ENCODE measurements at regions not wholly inside any gene's neighbourhood (a gene's known extent, or its start where the extent isn't known, plus 50 kb on each side); places are given as distances from the start of the nearest gene placed in this dataset.

DNA sequence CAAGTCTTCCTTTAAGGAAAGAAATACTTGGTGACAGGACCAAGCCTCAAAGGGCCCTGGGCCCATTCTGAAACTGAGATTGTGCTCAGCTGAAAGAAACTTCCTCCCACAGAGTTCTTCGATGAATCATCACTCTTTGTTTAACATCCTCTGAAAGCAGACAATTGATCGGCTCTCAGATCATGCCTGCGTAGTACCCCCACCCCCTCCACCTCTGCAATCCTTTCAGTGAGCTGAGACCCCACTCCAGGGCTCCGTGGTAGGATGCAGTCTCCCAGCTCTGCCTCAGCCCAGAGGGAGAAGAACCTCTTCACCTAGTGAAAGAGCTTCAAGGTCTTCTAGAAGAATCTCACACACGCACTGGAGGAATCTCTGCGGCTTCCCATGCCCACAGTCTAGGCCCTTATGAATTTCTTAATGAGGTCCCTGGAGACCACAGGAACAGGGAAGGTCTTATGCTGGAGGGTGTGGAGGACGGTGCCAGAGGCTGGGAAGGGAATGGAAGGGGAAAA lies 104.9 kb upstream of the SOD1 start:
- peak; percentile 26 to 48 for DNase-seq (ENCODE audit: low read depth in 2 of 2)
- no peak overlapping the region for H3K4me3 ChIP-seq (replicated peaks in 1 of 2; ENCODE audit: low read depth in 2 of 2, low read length in 2 of 2)
- TF ChIP-seq, protein P1, sequence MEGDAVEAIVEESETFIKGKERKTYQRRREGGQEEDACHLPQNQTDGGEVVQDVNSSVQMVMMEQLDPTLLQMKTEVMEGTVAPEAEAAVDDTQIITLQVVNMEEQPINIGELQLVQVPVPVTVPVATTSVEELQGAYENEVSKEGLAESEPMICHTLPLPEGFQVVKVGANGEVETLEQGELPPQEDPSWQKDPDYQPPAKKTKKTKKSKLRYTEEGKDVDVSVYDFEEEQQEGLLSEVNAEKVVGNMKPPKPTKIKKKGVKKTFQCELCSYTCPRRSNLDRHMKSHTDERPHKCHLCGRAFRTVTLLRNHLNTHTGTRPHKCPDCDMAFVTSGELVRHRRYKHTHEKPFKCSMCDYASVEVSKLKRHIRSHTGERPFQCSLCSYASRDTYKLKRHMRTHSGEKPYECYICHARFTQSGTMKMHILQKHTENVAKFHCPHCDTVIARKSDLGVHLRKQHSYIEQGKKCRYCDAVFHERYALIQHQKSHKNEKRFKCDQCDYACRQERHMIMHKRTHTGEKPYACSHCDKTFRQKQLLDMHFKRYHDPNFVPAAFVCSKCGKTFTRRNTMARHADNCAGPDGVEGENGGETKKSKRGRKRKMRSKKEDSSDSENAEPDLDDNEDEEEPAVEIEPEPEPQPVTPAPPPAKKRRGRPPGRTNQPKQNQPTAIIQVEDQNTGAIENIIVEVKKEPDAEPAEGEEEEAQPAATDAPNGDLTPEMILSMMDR (IDR thresholded peaks at IDR 0.05; ENCODE audit: low read depth, low read length): no peak

DNA sequence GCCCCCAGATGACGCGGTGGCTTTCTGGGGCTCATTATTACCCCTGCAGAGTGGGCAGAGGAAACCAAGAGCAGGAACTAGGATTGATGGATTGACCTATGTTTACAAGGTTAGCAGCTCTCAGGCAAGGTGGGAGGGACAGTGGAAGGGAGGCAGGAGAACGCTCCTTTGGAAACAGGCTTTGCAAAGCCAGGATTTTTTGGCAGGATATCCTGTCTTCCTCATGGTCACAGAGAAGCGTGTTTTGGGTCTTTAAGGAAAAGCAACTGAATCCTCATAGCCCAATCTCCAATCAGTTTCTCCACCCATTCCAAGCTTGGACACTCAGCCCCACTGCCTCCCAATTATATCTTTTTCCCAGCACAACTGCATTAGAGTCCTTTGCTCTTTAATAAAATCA lies 105.6 kb upstream of the SOD1 start:
- DNase-seq (ENCODE audit: low read depth in 2 of 2): no peak
- H3K4me3 ChIP-seq (replicated peaks in 1 of 2; ENCODE audit: low read depth in 2 of 2, low read length in 2 of 2): no peak overlapping the region
- TF ChIP-seq, protein P1 (IDR thresholded peaks at IDR 0.05; ENCODE audit: low read depth, low read length): no peak

DNA sequence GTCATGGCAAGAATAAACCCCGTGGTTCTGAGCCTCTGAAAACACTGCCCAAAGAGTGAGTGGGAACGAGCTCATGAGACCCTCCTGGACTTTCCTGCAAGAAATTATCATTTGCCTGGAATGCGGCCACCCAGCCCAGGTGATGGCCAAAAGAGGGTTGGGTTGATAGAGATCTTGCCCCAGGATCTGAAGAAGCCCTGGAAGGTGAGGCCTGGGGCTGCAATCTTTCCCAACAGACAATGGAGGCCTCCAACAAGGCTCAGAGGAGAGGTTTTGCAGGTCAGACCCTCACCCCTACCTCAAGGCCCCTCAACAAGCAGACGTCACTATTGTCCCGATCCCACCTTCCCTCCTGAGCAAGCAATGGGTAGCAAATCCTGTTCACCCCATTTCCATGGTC lies 106.0 kb upstream of the SOD1 start:
- no peak for DNase-seq (ENCODE audit: low read depth in 2 of 2)
- TF ChIP-seq, protein P1 (IDR thresholded peaks at IDR 0.05; ENCODE audit: low read depth, low read length): no peak
- no peak overlapping the region for H3K4me3 ChIP-seq (replicated peaks in 1 of 2; ENCODE audit: low read depth in 2 of 2, low read length in 2 of 2)

DNA sequence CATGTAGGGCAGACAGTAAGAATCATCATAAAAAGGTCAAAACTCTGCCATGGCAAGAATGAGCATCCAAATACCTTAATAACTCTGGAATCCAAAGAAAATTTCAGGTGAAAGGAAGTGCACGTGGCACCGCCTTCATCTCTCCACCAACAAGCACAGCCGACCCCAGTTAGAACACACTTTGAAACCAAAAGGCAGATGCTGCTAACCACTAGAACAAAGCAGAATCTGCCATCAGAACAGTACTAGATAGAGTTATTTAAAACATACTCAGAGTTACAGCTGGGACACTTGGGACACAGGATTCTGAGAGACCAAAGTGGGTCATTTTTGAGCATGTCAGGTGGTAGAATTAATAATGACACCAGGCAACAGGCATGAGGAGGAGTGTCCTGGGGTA lies 106.7 kb upstream of the SOD1 start:
- H3K4me3 ChIP-seq (replicated peaks in 1 of 2; ENCODE audit: low read depth in 2 of 2, low read length in 2 of 2): no peak overlapping the region
- TF ChIP-seq, protein P1 (IDR thresholded peaks at IDR 0.05; ENCODE audit: low read depth, low read length): no peak
- no peak for DNase-seq (ENCODE audit: low read depth in 2 of 2)

- no peak overlapping the region for H3K4me3 ChIP-seq (replicated peaks in 1 of 2; ENCODE audit: low read depth in 2 of 2, low read length in 2 of 2)
- TF ChIP-seq, protein P1 (IDR thresholded peaks at IDR 0.05; ENCODE audit: low read depth, low read length): no peak
- DNase-seq (ENCODE audit: low read depth in 2 of 2): no peak
Observed at GRCh38 chr21:31550070-31550469, 109.4 kb upstream of the SOD1 start.

DNA sequence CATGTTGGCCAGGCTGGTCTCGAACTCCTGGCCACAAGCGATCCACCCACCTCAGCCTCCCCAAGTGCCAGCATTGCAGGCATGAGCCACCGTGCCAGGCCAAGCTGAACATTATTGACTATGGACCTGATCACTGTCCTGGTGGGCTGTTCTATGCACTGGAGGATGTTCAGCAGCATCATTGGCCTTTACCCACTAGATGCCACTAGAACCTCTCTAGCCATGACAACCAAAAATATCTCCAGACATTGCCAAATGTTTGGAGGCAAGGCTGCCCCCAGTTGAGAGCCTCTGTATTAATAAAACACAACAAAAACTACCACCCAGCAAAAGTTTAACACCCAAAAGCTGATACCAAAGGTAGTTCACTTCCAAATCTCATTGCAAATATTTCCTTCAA lies 110.8 kb upstream of the SOD1 start:
- DNase-seq (ENCODE audit: low read depth in 2 of 2): no peak
- TF ChIP-seq, protein P1 (IDR thresholded peaks at IDR 0.05; ENCODE audit: low read depth, low read length): no peak
- H3K4me3 ChIP-seq (replicated peaks in 1 of 2; ENCODE audit: low read depth in 2 of 2, low read length in 2 of 2): no peak overlapping the region
